ENCODE measurements at regions not wholly inside any gene's neighbourhood (a gene's known extent, or its start where the extent isn't known, plus 50 kb on each side); places are given as distances from the start of the nearest gene placed in this dataset.

DNA sequence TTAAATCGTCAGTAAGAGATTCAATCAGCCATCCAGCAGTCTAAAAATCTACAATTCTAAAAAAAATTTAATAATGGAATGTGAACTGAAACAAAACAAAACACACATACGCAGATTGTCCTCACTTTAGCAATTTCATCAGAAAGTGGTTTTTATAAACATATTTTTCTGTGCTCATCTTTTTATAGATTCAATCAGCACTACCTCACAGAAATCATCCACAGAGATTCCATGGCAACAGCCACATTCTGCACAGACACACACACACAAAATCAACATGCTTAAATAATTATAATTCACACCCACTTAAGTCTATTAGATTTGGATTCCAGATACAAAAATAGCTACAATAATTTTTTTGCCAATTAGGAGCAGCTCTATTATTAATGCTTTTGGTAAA, 149.0 kb upstream of the KCNIP4 start:
- DNase-seq: no peak

DNA sequence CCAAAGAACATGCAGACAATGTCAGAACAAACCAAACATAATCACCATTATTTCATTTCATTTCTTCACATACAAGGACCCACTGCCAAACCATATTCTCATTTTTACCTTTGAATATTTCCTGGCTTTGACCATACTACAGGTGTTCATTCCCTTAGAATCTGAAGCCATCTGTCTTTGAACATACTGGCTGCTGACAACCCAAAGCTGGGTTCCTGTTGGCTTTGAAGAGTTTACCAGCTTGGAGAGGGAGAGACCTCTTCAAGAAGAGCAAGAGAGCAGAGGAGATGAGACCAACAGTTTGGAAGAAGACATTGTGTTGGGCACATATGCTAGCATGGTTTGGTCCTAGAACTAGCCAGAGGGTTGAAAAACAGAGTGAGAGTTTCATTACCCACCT, 145.6 kb upstream of the KCNIP4 start:
- DNase-seq: no peak

DNA sequence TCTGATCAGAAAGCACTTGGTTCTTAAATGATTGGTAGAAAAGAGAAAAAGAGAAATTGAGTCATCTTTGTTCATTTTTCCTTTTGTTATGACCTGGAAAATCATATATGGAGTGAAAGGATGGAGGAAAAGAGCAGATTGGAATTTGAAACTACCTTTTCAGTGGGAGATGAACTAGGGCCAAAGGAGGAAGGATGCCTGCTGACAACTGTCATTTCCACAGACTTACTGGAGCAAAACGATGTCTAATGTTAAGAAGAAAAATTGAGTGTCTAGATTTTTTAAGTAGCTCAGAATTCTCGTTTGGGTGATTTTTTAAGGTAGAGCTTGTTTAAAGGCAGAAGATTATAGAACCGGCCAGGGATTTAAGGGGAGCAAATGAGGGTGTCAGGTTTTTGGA, 144.6 kb upstream of the KCNIP4 start:
- DNase-seq: no peak

DNA sequence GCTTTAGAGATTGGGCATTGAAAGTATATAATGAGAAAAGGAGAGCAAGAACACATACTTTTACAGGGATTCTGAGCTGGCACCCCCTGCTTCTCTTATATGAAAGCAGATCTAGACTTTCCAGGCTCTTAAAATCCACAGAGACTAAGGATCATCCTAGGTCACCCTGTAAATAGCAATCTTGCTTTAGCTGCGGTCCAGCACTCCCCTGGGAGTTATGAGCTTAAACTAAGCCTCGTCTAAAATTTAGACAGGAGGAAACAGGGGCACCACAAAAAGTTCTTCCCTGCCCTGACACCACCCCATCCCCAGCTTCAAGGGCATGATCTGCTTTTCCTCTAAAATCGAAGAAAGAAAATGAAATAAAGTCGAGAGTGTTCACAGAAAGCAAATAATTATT, 143.3 kb upstream of the KCNIP4 start:
- no peak for DNase-seq

DNA sequence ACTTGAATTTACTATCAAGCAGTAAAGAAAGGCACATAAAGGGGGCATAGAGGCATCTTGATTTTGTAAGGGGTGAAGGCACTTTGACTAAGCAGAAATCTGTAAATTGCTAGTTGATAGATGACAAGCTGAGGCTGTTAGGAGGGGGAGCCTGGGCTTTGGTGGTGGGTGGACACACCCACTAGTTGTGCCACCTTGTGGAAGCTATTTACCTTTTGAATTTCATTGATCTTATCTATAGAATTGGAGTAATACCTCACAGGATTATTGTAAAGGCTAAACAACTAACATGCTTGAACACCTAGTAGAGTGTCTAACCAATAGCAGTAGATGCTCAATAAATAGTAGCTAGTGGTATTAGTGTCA, 142.8 kb upstream of the KCNIP4 start:
- DNase-seq: no peak

DNA sequence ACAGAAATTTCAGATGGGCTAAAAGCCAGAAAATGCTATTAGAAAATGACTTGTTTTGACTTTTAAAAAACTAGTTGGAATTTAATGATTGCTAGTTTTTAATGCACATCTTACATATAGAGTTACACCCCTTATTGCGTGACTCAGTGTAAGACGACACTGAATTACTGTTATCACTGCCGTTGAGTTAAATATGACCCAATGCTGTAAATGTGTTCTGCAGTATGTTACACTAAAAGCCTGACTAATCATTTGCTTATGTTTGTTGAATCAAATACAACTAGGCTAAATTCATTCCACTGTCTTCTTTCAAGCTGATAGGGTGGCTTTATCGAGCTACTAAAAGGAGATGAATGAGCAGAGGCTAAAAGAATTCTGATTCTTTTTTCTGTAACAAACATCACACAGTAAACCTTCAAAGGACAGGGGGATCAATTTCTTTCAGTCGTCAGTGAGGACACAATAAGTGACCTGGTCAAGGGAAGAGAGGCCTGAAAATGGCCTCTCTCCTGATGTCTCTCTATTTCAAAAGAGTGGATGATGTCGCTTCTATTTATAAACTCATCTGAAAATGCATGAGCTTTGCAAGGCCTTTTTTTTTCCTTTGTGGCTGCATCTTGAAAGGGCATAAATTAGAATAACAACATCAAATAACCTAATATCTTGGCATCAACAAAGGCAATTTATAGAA, 142.2 kb upstream of the KCNIP4 start:
- no peak for DNase-seq

DNA sequence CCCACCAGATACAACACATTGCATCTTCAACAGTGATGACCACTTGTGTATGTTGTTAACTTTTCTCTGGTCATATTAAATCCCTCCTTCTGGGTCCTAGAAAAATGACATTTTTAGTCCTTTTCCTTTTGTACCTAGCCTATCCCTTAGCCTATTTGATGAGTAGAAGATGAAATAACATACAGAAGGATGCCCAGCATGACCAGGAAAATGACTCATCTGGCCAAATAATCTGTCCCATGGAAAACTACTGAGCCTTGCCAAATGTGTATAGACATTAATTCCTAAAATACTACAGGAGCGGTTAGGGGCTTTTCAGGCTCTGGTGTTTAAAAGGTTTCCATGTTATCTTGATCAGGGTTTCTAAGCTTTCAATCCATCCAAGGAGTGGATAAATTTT, 129.0 kb upstream of the KCNIP4 start:
- DNase-seq: no peak

DNA sequence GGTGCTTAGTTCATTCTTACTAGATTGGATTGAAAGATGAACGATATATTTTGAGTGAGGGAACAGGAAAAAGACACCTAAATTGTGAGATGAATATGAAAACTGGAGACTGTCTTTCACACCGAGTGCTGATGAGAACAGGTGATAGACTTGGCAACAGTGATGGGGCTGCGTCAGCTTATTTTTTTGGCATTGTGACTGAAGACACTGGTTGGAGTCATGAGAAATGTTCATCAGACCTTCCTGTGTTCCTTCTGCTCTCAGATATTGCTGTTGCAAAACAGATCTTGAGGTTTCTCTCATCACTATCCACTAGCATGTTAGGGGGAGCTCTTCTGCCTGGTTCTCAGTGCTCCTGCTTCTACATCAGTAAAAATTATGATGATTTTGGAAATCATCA, 124.2 kb upstream of the KCNIP4 start:
- DNase-seq: no peak

DNA sequence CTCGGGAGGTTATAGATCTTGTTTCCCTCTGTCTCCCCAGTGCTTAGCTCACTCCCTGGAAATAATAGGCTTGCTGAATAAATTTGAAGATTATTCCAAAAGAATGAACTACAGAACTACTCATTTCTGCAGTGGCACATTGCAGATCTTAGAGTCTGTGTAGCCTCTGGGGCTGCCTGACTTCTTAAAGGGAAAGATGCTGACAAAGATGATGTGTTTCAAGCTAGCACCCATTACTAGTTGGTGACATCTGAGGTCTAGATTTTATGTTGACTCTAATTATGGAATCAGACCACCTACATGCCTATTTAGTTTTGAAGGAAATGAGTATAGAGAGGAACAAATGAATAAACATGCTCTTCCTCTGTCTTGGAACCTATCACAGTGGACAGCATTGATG, 123.7 kb upstream of the KCNIP4 start:
- no peak for DNase-seq

DNA sequence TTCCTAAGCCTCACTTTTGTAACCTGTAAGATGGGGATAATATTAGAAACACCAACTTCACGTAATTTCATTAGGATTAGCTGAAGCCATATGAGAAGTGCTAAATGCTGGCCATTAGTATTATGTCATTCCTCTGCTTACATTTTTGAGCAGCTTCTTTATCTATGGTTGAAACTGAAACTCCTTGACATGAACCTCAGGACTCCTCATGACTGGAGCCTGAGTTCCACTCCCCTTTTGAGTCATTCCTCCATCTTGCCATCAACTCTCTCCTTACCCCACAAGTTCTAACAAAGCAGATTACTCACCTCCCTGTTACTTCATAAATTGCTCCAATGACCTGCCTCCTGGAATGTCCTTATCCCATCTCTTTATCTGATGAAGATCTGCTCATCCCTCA, 123.2 kb upstream of the KCNIP4 start:
- no peak for DNase-seq

DNA sequence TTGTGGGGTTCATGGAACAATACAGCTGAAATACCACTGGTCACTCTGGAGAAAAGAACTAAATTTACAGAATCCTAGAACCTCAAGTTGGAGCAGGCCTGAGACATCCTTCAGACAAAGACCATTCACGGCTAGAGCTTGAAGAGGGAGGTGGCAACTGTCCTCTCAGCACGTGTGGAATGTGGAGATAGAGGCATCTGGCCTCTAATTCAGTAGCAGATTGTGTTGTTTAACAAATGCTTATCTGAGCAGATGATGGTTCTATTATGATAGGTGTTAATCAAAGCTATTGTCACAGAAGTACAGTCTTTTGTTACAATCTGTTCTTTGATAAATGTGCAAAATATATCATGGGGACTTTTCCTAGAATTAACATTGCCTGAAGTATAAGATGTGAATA, 121.7 kb upstream of the KCNIP4 start:
- no peak for DNase-seq

DNA sequence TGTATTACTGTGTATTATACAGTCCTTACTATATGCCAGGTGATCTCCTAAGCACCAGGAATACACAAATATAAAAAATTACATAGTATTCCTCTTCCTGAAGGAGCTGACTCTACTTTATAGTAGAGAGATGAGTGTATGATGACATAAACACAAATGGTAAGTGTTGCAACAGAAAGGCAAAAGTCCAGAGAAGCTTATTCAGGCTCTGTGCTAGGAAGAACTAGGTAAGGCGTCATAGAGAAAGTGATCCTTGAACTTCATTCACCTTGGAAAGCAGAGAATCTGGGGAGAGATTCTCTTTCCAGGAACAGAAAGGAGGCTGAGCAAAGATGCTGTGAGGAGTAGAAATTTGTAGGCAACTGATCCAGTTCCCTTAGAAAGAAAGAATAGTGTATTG, 115.0 kb upstream of the KCNIP4 start:
- DNase-seq: no peak

DNA sequence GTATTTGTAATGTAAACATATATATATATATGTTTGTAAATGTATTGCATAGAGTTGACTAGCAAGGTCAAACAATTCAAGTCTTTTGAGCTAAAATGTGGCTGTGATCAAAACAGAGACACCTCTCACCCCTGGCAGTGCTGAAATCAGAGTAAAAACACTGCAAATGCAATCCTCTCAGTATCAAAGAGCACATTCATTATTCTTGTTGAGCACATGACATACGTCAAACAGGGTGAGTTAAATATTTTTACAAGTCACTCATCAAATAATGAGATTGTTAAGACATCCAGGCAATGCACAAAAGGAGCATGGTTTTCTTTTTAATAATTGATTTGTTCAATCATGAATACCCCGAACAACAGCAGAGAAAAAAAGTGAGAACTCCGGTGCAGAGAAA, 114.1 kb upstream of the KCNIP4 start:
- DNase-seq: no peak

DNA sequence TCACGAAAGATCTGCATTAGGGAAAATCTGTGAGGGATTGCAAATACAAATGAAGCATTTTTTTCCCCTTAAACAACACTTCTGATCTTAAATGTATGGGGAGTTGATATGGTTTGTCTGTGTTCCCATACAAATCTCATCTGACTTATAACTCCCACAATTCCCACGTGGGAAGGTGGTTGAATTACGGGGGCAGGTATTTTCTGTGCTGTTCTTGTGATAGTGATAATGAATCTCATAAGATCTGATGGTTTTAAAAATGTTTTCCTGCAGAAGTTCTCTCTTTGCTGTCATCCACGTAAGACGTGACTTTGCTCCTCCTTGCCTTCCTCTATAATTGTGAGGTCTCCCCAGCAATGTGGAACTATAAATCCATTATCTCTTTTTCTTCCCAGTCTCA, 107.4 kb upstream of the KCNIP4 start:
- no peak for DNase-seq

DNA sequence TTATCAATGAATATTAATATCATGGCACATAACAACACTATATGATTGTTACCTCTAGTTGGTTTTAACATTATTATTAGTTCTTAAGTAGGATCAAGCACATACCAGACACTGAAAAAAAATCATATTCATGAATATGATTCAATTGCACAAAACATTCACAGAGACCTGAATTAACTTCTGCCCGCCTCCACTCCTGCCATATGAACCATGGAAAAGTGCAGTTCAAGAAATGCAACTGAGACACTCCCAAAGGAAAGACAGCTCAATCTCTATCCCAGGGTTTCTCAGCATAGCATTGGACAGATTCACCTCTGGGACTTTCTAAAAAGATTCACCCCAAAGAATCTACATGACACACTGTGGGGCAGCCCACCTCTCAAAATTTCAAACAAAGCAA, 103.5 kb upstream of the KCNIP4 start:
- no peak for DNase-seq

DNA sequence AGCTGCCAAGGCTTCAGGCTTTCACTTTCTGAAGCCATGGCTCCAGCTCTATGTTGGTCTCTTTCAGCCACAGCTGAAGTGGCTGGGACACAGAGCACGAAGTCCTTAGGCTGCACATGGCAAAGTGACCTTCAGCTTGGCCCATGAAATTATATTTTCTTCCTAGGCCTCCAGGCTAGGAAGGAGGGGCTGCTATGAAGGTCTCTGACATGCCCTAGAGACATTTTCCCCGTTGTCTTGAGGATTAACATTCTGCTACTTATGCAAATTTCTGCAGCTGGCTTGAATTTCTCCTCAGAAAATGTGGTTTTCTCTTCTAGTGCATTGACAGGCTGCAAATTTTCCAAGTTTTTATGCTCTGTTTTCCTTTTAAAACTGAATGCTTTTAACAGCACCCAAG, 99.8 kb upstream of the KCNIP4 start:
- no peak for DNase-seq

DNA sequence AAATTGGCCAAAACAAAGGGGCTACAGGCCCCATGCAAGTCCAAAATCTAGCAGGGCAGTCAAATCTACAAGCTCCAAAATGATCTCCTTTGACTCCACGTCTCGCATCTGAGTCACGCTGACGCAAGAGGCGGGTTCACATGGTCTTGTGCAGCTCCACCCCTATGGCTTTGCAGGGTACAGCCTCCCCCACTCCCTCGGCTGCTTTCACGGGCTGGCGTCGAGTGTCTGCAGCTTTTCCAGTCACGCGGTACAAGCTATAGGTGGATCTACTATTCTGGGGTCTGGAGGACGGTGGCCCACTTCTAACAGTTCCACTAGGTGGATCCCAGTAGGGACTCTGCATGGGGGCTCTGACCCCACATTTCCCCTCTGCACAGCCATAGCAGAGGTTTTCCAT, 99.2 kb upstream of the KCNIP4 start:
- no peak for DNase-seq

DNA sequence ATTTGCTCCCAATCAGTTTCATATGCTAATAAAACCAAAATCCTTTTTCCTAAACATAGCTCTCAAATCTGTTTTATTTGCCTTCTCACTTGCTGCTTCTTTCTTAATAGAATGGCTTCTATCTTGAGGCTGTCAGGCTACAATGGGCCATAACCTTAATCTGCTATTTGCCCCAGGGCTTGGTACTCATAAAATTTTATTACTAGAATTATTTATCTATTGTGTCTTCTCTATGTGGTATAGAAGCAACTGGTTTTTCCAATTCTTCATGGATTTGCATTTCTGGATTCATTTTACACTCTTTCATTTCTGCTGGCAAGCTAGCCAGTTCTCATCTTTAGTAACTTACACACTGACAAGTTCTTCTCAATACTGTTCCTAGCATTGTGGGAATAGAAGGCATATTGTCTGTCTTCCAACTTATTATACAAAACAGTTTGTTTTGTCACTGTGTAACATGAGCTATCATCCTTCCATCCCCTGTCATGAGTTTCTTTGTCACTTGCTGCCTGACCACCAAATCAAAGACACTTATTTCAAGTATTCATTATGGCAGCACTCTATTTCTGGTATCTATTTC, 96.6 kb upstream of the KCNIP4 start:
- no peak for DNase-seq

DNA sequence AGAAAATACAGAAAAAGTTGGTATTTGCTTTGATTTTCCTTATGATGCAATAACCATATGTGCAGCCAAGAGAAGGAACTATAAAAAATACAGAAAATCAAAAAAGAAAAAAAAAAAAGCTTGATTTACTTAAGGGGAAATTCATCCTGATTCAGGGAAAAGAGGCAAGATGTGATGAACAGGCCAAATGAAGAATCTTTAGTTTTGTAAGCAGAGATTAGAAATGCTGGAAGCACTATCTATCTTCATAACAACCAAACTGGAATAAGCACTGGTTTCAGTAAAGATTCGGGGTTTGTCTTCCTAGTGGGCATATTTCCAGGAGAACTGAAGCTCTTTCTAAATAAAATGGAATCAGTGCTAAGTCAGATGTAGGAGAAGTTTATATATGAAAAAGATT, 82.9 kb upstream of the KCNIP4 start:
- DNase-seq: no peak

DNA sequence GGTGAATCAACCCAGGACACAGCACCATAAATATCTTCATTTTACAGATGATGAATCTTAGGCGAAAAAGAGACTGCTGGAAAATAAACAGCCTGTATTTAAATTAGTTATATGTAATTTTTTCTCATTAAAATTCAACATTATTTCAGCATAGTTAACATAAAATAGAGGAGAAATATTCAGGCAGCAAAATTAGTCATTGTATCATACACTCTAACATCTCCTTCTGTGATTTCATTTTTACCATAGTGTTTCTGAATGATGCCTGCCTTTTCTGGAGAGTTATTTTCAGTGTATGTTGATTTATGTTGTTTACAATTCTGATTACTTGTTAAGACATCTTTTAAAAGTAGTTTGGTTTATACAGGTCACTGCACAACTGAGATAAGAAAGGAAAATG, 82.3 kb upstream of the KCNIP4 start:
- no peak for DNase-seq

DNA sequence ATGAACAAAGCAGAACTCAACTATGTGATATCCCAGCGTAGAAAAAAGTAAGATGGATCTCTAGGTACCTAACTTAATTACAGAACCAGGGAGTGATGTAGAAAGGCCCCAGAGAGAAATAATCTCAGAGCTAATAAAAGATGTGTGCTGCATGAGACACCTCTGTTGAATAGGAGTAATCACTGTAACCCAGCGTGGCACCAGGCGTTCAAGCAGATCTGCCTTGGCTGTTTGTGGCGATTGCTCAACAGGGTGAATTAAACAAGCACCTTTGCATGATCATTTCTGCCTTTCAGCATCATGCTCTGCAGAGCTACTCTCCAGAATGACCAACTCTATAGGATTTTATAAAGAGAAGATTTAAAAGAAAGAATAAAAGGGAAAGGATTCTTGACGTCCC, 81.7 kb upstream of the KCNIP4 start:
- no peak for DNase-seq

DNA sequence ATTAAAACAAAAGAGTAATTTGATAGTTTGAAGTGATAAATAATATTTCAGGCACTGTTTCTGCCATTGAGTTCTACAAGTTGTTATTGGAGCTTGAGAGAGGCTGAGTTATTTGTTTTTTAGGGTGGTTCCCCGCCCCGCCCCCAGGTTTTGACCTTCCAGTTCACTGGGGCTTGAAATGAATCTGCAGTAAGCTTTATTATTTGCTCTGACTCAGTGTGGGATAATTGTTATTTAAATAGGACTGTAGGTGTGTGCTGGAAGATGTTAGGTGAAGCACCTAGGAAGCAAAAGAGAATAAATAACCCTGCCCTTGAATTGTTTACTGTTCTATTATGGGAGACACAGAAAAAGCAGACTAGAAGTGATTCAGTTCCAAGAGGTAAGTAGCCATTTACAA, 81.2 kb upstream of the KCNIP4 start:
- no peak for DNase-seq

DNA sequence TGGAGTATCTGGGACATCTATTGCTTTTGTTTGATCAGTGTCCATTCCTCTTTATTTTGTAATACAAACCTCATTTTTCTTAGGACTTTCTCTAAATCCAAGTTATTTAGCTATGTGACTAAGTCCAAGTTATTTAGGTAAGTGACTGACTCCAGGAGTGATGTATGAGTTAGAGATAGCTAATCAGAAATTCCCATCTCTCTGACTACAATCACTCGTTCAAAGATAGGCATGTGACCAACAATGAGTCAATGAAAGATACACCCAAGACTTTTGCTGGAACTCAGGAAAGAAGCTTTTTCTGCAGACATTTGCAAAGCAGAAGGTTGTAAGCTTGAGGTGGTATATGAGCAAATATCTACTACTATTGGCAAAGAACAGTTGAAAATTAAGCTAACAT, 72.5 kb upstream of the KCNIP4 start:
- DNase-seq: no peak

DNA sequence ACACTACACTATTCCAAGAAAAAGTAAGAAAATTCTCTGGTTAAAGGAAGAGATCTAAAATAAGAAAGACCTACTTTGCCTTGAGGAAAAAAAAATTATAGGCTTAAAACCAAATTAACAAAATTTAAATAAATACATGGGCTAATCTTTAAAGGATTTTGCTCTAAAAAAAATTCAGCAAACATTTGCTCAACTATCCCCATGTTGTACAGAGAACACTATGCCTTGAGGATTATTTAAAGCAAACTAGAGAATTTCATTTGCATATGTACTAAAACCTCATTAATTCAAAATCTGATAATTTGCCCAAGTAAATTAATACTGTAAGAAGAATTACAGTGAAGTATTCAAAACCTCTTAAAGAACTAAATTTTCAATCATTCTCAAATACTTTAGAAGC, 71.6 kb upstream of the KCNIP4 start:
- DNase-seq: no peak

DNA sequence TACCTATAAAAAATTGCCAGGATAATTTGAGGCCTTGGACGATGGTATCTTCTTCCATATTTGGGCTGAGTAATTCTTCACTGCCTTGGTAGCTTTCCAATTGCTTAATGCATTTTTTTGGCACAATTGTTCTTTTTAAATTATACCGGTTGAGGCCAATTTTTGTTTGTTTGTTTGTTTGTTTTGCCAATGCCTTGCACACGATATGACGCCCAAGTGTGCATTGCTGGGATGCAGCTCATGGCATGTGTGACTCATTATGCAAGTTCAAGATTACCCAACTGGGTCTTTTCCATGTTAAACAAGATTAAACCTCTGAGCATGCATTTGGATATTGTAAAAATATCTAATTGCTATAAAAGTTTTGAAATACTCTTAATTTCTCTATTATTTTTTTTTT, 71.1 kb upstream of the KCNIP4 start:
- DNase-seq: no peak
